ENCODE measurements at regions not wholly inside any gene's neighbourhood (a gene's known extent, or its start where the extent isn't known, plus 50 kb on each side); places are given as distances from the start of the nearest gene placed in this dataset.

- DNase-seq = no peak
Observed at GRCh38 chr2:10964052-10964790, 52.5 kb downstream of the KCNF1 start.

- no peak for DNase-seq
Observed at GRCh38 chr2:10965241-10965843, 53.6 kb downstream of the KCNF1 start.

- DNase-seq = no peak
Observed at GRCh38 chr2:10966056-10966455, 54.3 kb downstream of the KCNF1 start.

DNA sequence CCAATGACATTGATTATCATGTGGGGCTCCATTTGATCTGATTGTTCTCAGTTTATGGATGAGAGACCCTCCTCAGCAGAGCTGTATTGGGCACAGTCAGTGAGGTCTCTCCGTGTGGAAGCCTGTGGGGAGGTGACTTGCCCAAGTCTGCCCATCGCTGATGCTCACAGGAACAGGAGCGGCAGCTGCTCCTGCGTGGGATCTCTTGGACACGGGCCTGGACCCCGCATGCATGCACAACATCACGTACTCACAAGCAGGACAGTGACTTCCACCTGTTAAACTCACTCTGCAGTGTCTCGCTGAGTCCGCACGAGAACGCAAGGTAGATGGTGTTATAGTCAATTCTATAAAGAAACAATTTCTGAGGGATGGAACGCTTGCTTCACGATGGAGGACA lies 55.0 kb downstream of the KCNF1 start:
- no peak for DNase-seq

- no peak for DNase-seq
Observed at GRCh38 chr2:10968176-10968575, 56.4 kb downstream of the KCNF1 start.

- no peak for DNase-seq
Observed at GRCh38 chr2:10970666-10971065, 58.9 kb downstream of the KCNF1 start.

DNA sequence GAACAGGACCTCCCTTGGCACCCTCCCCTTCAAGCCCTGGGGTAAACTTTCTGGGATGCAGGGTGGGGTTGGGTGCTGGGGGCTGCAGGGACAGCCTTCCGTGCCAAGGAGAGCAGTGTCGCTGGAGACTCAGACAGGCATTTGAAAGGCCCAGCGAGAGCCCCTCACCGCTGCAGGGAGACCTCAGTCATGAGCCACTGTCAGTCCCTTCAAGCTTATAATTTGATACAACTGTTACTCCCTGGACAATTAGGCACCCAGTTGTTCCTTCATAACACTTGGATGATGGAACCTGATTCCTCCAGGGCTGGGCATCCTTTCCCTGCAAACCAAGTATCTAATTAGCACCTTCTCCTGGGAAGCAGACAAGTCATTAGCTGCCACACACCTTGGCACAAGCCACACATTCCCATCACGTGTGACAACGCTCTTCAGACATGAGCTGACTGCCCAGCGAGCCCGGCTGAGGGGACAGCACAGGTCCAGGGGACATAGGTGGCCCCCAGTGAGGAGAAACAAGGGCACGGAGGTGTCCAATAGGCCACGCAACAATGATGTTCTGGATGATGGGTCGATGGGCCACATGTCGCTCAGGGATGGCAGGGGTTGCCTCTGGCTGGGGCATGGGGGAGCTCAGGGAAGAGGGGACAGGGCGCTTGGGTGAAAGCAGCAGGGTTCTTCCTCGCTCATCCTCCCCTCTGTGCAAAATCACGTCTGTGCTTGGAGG lies 59.6 kb downstream of the KCNF1 start:
- no peak for DNase-seq

- DNase-seq = no peak
Observed at GRCh38 chr2:10971888-10972260, 60.1 kb downstream of the KCNF1 start.

DNA sequence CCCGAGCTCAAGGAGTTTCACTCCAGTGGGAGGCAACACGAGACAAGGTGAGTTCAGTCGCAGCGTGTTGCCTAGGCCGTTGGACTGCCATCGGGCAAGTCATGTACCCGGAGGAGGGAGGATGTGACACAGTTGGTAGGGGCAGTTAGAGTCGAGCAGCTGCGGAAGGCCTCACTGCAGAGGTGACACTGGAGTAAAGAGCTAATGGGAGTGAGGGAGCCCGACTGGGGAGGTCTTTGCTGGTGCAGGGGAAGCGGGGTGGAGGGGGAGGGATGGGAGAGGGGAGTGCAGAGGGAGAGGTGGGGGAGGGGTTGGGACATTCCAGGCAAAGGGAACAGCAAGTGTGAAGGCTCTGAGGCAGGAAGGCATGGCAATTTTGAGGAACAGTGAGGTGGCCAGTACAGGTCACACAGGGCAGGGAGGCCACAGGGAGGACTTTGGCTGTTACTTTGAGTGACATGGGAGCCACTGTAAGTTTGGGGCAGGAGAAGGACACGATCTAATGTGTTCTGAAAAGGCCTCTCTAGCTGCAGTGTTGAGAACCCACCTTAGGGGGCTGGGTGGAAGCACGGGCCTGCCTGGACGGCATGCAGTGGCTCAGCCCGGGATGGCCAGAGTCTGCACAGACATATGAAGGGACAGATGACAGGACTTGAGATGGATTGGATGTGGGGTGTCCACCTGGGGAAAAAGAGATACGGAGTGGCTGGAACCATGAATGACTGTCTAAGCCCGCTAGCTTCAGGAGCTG lies 61.1 kb downstream of the KCNF1 start:
- DNase-seq = no peak

- no peak for DNase-seq
Observed at GRCh38 chr2:10973766-10974165, 62.0 kb downstream of the KCNF1 start.

GRCh38 chr2:10977003-10977402 lies 65.3 kb downstream of the KCNF1 start:
- no peak for DNase-seq

GRCh38 chr2:10977621-10978020 lies 65.9 kb downstream of the KCNF1 start:
- no peak for DNase-seq

- DNase-seq = no peak
Observed at GRCh38 chr2:10978090-10978670, 66.4 kb downstream of the KCNF1 start.

DNA sequence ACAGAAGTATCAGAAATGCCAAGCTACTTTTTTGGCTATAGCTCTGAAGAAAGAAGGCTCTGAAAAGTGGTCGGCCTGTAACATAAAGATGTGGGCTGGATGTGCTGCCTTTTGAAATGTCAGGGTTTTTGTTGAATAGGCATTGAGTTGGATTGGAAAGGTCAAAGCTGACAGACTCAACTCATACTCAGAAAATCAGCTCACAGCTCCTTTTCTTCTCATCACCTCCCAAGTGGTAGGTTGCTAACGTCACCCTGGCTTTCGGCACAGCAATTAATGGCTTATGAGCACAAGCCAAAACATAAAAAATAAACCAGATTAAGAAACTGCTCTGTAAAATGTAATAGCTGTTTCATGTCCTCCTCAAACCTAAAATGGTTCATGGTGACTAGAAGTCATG lies 68.3 kb downstream of the KCNF1 start:
- DNase-seq = no peak

DNA sequence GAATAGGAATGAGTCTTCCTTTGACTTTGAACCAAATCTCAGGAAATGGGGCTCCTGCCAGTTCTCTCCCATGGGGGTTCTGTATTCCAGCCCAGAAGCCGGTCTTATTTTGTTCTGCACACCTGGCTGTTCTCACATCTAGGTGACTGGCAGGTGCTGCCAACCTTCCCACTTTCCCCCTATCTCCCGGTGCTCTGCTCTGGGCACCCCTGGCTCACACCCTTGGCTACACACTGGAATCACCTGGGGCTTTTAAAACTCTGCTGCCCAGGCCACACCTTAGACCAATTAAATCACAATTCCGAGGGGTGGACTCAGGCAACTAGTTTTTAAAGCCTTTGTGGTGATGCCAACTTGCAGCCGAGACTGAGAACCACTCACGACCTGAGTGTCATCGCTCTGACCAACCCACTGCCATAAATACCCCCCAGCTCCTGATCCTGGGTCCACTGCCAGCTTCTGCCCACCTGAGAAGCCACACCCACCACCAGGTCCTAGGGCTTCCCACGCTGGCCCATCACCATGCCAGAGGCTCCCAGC lies 69.2 kb downstream of the KCNF1 start:
- DNase-seq = no peak

DNA sequence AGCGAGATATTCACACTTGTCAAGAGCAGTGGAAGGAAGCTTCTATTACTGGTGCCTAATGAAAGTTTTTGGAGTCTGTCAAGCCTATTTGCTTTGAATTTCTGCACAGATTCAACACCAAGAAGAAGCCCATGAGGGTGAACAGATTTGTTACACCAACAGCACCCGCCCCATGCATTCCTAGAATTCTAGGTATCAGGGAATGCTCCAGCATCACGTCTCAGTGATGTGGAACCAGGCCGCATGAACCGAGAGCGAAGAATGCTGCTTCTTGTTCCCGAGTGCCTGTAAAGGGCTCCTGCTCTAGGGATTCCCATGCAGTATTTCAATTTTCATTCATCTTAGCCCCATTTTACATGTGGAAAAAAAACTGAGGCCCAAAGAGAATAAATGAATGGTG lies 69.7 kb downstream of the KCNF1 start:
- no peak for DNase-seq

GRCh38 chr2:10981941-10982431 lies 70.3 kb downstream of the KCNF1 start:
- DNase-seq = no peak

GRCh38 chr2:10982931-10983701 lies 71.4 kb downstream of the KCNF1 start:
- DNase-seq = no peak

DNA sequence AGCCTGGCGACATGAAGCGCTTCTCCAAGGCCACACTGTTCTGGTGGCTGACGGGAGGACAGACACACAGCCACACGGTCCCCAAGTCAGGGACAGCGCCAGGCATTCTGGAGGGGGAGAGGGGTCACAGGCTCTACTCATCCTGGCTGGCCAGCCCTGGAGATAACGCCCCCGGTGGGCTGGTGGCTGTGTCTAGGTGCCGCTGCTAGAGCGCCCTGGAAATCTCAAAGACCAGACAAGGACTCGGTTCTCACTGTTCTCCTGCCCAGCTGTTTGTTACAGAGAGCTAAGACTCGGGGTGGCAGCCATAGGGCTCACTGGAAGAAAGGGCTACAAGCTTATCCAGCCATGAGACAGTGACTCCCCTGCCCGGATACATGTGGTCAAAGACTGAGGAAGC lies 72.0 kb downstream of the KCNF1 start:
- DNase-seq = no peak

DNA sequence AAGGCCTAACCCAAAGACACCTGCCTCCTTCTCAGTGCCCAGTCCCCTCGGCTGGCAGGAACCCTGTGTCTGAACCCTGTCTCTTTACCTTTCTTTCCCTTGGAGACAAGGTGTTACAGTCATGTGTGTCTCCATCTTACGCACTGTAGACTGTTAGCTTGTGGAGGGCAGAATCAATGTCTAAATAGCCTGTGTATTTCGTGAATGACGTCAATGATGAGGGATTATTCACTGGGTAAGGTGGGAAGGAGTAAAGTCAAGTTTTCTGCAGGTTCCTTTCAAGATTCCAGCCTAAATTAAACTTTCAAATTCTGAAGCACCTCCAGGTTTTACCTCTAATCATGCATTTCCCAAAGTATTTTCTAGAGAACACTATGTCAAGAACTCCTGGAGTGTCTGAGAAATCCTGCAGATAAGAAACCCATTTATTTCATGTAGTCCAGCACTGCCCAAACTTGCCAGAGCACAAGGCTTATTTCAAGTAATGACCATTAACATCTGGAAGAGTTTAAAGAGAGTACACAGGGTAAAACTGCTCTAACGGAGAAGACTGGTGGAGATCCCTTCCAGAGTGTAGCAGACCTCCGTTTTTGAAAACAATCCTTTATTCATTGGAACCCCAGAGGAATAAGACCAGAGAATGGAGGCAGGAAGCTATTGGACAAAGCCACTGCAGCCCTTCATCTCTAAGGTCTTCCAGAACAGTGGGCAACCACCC lies 72.8 kb downstream of the KCNF1 start:
- DNase-seq = no peak

GRCh38 chr2:10985260-10985659 lies 73.5 kb downstream of the KCNF1 start:
- no peak for DNase-seq

All from NCI-H345 (cell line).